SK-N-SH (cell line): ENCODE measurements at regions not wholly inside any gene's neighbourhood (a gene's known extent, or its start where the extent isn't known, plus 50 kb on each side); places are given as distances from the start of the nearest gene placed in this dataset.

Experiments used
- CTCF ChIA-PET: fragments of 300-600, 350-600 bp; formaldehyde crosslinking; extraction: SDS; loops from one replicate; lab custom pipeline; 2021; lab: Yijun Ruan, JAX
- POLR2A ChIA-PET: fragments of 350-600 bp; sonication (Branson Sonifier 250); formaldehyde crosslinking; extraction: SDS; loops from one replicate; lab custom pipeline; 2020; ENCODE audit warnings: antibody characterized with exemption, inconsistent platforms; lab: Yijun Ruan, JAX
- DNase-seq: peaks from one replicate; pipeline ENCODE4 v3.0.0; 2012
- H2AFZ ChIP-seq: fragments of 200-600 bp; sonication (generic); 2 replicates; pipeline ENCODE4 v1.8.1; 2016; ENCODE audit warnings: antibody characterized with exemption, mild to moderate bottlenecking, low read depth
- H3F3A ChIP-seq: fragments of 200-600 bp; sonication (generic); replicated peaks from 2 replicates; pipeline ENCODE3; 2016; ENCODE audit warnings: antibody characterized with exemption, mild to moderate bottlenecking; ENCODE audit not compliant: insufficient read depth
- H3K27ac ChIP-seq, 2 experiments: fragments of 200-500 bp in 1 of 2; fragments of 200-600 bp in 1 of 2; sonication (Bioruptor generic) in 1 of 2; sonication (generic), shearing (Covaris generic) in 1 of 2; 2 replicates each; pipeline versions ENCODE4 v1.5.1 to v1.6.1; 2014 to 2016; ENCODE audit warnings: low read depth in 2 of 2, inconsistent platforms in 1 of 2, low read length in 1 of 2, mild to moderate bottlenecking in 1 of 2, mixed read lengths in 1 of 2
- H3K27me3 ChIP-seq: fragments of 200-600 bp; sonication (generic), shearing (Covaris generic); 2 replicates; pipeline ENCODE4 v1.6.1; 2016; ENCODE audit warnings: mixed run types; ENCODE audit not compliant: insufficient read depth
- H3K36me3 ChIP-seq, 2 experiments: fragments of 200-500 bp in 1 of 2; fragments of 200-600 bp in 1 of 2; sonication (Bioruptor generic) in 1 of 2; sonication (generic) in 1 of 2; replicated peaks in 1 of 2; 2 replicates each; pipeline versions ENCODE3 to v1.5.1; 2014 to 2016; ENCODE audit warnings: low read length in 1 of 2, mild to moderate bottlenecking in 1 of 2; ENCODE audit not compliant: insufficient read depth in 2 of 2, control insufficient read depth in 1 of 2
- H3K4me1 ChIP-seq, 2 experiments: fragments of 200-500 bp in 1 of 2; fragments of 200-600 bp in 1 of 2; sonication (Bioruptor generic) in 1 of 2; sonication (generic), shearing (Covaris generic) in 1 of 2; 2 replicates each; pipeline versions ENCODE4 v1.5.1 to v1.6.1; 2014 to 2016; ENCODE audit warnings: low read depth in 1 of 2, low read length in 1 of 2, mixed run types in 1 of 2; ENCODE audit not compliant: insufficient read depth in 2 of 2, control insufficient read depth in 1 of 2
- H3K4me2 ChIP-seq: fragments of 200-600 bp; sonication (generic), shearing (Covaris generic); 2 replicates; pipeline ENCODE4 v1.6.1; 2017; ENCODE audit warnings: mixed run types
- H3K4me3 ChIP-seq, 2 experiments: fragments of 200-500 bp in 1 of 2; fragments of 200-600 bp in 1 of 2; sonication (Bioruptor generic) in 1 of 2; sonication (generic), shearing (Covaris generic) in 1 of 2; 2 replicates each; pipeline versions ENCODE4 v1.5.1 to v1.8.1; 2014 to 2016; ENCODE audit warnings: low read depth in 2 of 2, inconsistent platforms in 1 of 2, low read length in 1 of 2, mild to moderate bottlenecking in 1 of 2, mixed read lengths in 1 of 2, moderate library complexity in 1 of 2
- H3K79me2 ChIP-seq: fragments of 200-600 bp; sonication (generic); 2 replicates; pipeline ENCODE4 v1.8.1; 2017; ENCODE audit warnings: mild to moderate bottlenecking; ENCODE audit not compliant: insufficient read depth
- H3K9ac ChIP-seq: fragments of 200-600 bp; sonication (generic); 2 replicates; pipeline ENCODE4 v1.6.1; 2017; ENCODE audit warnings: mixed run types
- H3K9me2 ChIP-seq: fragments of 200-600 bp; sonication (generic); 2 replicates; pipeline ENCODE4 v1.6.1; 2017; ENCODE audit warnings: mixed run types
- H3K9me3 ChIP-seq: fragments of 200-600 bp; sonication (generic); 2 replicates; pipeline ENCODE4 v1.6.1; 2017; ENCODE audit warnings: mixed run types, mild to moderate bottlenecking, moderate library complexity
- H4K20me1 ChIP-seq: fragments of 200-600 bp; sonication (generic); 2 replicates; pipeline ENCODE4 v1.6.1; 2017; ENCODE audit warnings: mild to moderate bottlenecking, mixed run types; ENCODE audit not compliant: insufficient read depth
- CHD2 ChIP-seq: fragments of 150-350 bp; IDR thresholded peaks from 2 replicates; pipeline ENCODE4 v1.6.1; 2018; ENCODE audit warnings: low read length; ENCODE audit not compliant: partially characterized antibody
- ELF1 ChIP-seq: IDR thresholded peaks from 2 replicates; pipeline ENCODE4 v1.4.0; 2012
- EP300 ChIP-seq, 2 experiments: IDR thresholded peaks; 2 replicates each; pipeline versions ENCODE4 v1.4.0 to v1.6.1; 2012; ENCODE audit warnings: borderline replicate concordance in 1 of 2, low read depth in 1 of 2, low read length in 1 of 2
- EZH2phosphoT487 ChIP-seq: fragments of 200-600 bp; sonication (generic); IDR thresholded peaks from 2 replicates; pipeline ENCODE4 v1.6.1; 2017; ENCODE audit warnings: low read depth, mixed run types, mild to moderate bottlenecking, antibody characterized with exemption, moderate library complexity, borderline replicate concordance
- FOSL2 ChIP-seq: IDR thresholded peaks from 2 replicates; pipeline ENCODE4 v1.4.0; 2012; ENCODE audit warnings: low read depth, mild to moderate bottlenecking, moderate library complexity, borderline replicate concordance
- FOXJ3 ChIP-seq: sonication (generic); formaldehyde crosslinking; IDR thresholded peaks from 2 replicates; pipeline ENCODE4 v1.5.1; 2020; ENCODE audit warnings: mild to moderate bottlenecking, missing genetic modification reagents
- FOXM1 ChIP-seq: IDR thresholded peaks from 2 replicates; pipeline ENCODE4 v1.4.0; 2012; ENCODE audit warnings: low read depth, mild to moderate bottlenecking
- GABPA ChIP-seq: IDR thresholded peaks from 2 replicates; pipeline ENCODE4 v1.4.0; 2012; ENCODE audit warnings: low read depth, mild to moderate bottlenecking
- GATA2 ChIP-seq: sonication (generic); formaldehyde crosslinking; IDR thresholded peaks from 2 replicates; pipeline ENCODE4 v1.5.0; 2020; ENCODE audit warnings: mild to moderate bottlenecking, missing genetic modification reagents
- JUND ChIP-seq: IDR thresholded peaks from 2 replicates; pipeline ENCODE4 v1.4.0; 2012
- MEF2A ChIP-seq: IDR thresholded peaks from 2 replicates; pipeline ENCODE4 v1.4.0; 2012; ENCODE audit warnings: low read depth, borderline replicate concordance
- MXI1 ChIP-seq: IDR thresholded peaks from 2 replicates; pipeline ENCODE4 v1.6.1; 2012; ENCODE audit warnings: mild to moderate bottlenecking, low read depth, low read length, improper control_type of control experiment
- NRF1 ChIP-seq: IDR thresholded peaks from 2 replicates; pipeline ENCODE4 v1.6.1; 2012; ENCODE audit warnings: low read depth, mild to moderate bottlenecking, low read length
- POLR2AphosphoS5 ChIP-seq: IDR thresholded peaks from 2 replicates; pipeline ENCODE4 v1.6.1; 2012; ENCODE audit warnings: low read depth, low read length
- RFX5 ChIP-seq: IDR thresholded peaks from 2 replicates; pipeline ENCODE4 v1.6.1; 2012; ENCODE audit warnings: mild to moderate bottlenecking, improper control_type of control experiment, low read length
- TAF1 ChIP-seq: IDR thresholded peaks from 2 replicates; pipeline ENCODE4 v1.6.1; 2012; ENCODE audit warnings: low read depth, mild to moderate bottlenecking, low read length, moderate library complexity, borderline replicate concordance
- TCF12 ChIP-seq: IDR thresholded peaks from 2 replicates; pipeline ENCODE4 v1.4.0; 2012
- YY1 ChIP-seq: IDR thresholded peaks from 2 replicates; pipeline ENCODE4 v1.4.0; 2012; ENCODE audit warnings: low read depth, mild to moderate bottlenecking
- WGBS: methylation state at CpG from one replicate; pipeline ENCODE4 v1.1.6; 2017; ENCODE audit warnings: low lambda C conversion rate; 5-methylcytosine and 5-hydroxymethylcytosine counted together
- TF ChIP-seq, protein P1 (sequence below): IDR thresholded peaks from 2 replicates; pipeline ENCODE4; 2012
- TF ChIP-seq, protein P2 (sequence below): fragments of 150-350 bp; IDR thresholded peaks from 2 replicates; pipeline ENCODE4 v1.6.1; 2017; ENCODE audit warnings: antibody characterized with exemption, low read length, low read depth, borderline replicate concordance
- TF ChIP-seq, protein P3 (sequence below): IDR thresholded peaks from 2 replicates; pipeline ENCODE4 v1.6.1; 2012; ENCODE audit warnings: mild to moderate bottlenecking, low read depth, low read length, moderate library complexity
- TF ChIP-seq, protein P4 (sequence below): IDR thresholded peaks from 2 replicates; pipeline ENCODE4 v1.4.0; 2012; ENCODE audit warnings: low read depth, borderline replicate concordance

DNA sequence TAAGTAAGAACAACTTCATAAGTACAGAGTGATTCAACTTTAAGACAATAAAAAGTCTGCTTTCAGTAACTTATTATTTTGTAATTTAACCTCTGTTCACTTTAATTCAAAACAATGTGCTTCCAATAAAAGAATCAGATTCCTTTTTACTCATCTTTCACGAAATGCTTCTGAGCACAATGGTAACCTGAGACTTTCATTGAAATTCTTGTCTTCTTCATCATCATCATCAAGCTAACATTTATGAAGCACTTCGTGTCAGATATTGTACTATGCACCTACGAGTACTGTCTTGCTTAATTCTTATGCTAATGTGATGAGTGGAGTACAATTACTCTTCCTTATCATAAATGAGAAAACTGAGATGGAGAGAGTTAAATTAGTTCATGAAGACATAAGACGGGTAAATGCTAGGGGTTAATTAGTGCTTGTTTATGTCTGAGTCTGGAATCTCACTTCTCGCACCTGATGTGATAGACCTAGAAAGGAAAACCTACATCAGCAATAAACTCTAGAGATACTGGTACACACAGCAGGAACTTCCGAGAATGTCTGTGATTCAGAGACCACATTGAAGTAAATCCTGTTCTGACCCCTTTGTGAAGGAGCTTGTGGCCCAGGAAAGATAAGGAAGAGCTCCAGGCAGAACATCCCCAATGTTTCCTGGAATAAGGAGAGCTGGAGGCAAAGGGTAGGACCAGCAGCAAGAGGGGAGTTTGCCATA is 227.6 kb upstream of the ETAA1 start:
- ChIA-PET CTCF (no interaction called here), POLR2A (no interaction called here)
- no peak overlapping the region for H3K27ac ChIP-seq
- H3K4me3 ChIP-seq = no peak overlapping the region
- no peak overlapping the region for H3K9ac ChIP-seq
- H2AFZ ChIP-seq = no peak overlapping the region
- no peaks in the 10 kb centered on the region for H3K36me3 ChIP-seq
- WGBS = 54% methylated on average over 6 of the region's 6 CpGs
- no peaks in the 10 kb centered on the region for H3K9me2 ChIP-seq
- H3K4me1 ChIP-seq = no peaks in the 10 kb centered on the region
- H3F3A ChIP-seq = no peaks in the 10 kb centered on the region
- no peak for DNase-seq
- H3K79me2 ChIP-seq = no peaks in the 10 kb centered on the region
- H3K27me3 ChIP-seq = no peaks in the 10 kb centered on the region
- no peak overlapping the region for H3K4me2 ChIP-seq
- TF ChIP-seq MXI1 (no peak), FOXM1 (no peak), FOSL2 (peak; percentile 43; the same call in 1 of the 2 replicates), GABPA (no peak), JUND (peak; percentile 40; the same call in 1 of the 2 replicates), TCF12 (peak; percentile 42; the same call in 1 of the 2 replicates), FOXJ3 (CRISPR knock-in tag) (no peak)
- TF ChIP-seq, protein P1, sequence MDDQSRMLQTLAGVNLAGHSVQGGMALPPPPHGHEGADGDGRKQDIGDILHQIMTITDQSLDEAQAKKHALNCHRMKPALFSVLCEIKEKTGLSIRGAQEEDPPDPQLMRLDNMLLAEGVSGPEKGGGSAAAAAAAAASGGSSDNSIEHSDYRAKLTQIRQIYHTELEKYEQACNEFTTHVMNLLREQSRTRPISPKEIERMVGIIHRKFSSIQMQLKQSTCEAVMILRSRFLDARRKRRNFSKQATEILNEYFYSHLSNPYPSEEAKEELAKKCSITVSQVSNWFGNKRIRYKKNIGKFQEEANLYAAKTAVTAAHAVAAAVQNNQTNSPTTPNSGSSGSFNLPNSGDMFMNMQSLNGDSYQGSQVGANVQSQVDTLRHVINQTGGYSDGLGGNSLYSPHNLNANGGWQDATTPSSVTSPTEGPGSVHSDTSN = peak; percentile 9; the same call in 1 of the 2 replicates
- H3K9me3 ChIP-seq = no peaks in the 10 kb centered on the region
- H4K20me1 ChIP-seq = no peaks in the 10 kb centered on the region

DNA sequence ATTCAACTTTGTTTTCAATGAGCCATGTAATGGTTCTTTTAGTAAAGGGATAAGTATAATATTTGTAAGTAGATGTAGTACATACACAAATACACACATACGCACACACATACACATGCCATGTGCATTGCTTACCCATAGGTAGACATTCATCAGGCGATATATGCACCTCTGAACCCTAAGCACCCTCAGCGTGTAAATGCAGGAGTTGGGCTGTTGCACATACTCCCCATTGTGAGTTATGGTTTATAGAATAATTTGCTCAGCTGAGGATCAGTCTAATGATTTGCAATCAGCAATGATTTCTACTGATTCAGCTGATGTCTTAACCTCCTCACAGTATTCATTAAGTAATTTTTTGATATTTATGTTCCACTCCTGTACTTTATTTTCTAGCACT is 217.6 kb upstream of the ETAA1 start:
- WGBS = 81% methylated on average over 3 of the region's 3 CpGs
- CTCF ChIA-PET = interaction anchor here (1.4 kb wide), 1 partner anchor 36 kb away, joined by 4 read pairs; no protein-coding TSS in a partner anchor
- no peak overlapping the region for H3K27ac ChIP-seq
- TF ChIP-seq CHD2 (no peak), JUND (no peak), EZH2phosphoT487 (no peak), ELF1 (no peak), RFX5 (no peak), GABPA (no peak), EP300 (IDR thresholded peaks at IDR 0.05; ENCODE audit: borderline replicate concordance in 1 of 2, low read depth in 1 of 2, low read length in 1 of 2) (no peak), TAF1 (no peak), MEF2A (no peak), YY1 (no peak), POLR2AphosphoS5 (no peak), NRF1 (no peak), GATA2 (no peak)
- TF ChIP-seq, protein P2, sequence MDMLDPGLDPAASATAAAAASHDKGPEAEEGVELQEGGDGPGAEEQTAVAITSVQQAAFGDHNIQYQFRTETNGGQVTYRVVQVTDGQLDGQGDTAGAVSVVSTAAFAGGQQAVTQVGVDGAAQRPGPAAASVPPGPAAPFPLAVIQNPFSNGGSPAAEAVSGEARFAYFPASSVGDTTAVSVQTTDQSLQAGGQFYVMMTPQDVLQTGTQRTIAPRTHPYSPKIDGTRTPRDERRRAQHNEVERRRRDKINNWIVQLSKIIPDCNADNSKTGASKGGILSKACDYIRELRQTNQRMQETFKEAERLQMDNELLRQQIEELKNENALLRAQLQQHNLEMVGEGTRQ = no peak
- TF ChIP-seq, protein P3, sequence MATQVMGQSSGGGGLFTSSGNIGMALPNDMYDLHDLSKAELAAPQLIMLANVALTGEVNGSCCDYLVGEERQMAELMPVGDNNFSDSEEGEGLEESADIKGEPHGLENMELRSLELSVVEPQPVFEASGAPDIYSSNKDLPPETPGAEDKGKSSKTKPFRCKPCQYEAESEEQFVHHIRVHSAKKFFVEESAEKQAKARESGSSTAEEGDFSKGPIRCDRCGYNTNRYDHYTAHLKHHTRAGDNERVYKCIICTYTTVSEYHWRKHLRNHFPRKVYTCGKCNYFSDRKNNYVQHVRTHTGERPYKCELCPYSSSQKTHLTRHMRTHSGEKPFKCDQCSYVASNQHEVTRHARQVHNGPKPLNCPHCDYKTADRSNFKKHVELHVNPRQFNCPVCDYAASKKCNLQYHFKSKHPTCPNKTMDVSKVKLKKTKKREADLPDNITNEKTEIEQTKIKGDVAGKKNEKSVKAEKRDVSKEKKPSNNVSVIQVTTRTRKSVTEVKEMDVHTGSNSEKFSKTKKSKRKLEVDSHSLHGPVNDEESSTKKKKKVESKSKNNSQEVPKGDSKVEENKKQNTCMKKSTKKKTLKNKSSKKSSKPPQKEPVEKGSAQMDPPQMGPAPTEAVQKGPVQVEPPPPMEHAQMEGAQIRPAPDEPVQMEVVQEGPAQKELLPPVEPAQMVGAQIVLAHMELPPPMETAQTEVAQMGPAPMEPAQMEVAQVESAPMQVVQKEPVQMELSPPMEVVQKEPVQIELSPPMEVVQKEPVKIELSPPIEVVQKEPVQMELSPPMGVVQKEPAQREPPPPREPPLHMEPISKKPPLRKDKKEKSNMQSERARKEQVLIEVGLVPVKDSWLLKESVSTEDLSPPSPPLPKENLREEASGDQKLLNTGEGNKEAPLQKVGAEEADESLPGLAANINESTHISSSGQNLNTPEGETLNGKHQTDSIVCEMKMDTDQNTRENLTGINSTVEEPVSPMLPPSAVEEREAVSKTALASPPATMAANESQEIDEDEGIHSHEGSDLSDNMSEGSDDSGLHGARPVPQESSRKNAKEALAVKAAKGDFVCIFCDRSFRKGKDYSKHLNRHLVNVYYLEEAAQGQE = no peak
- TF ChIP-seq, protein P4, sequence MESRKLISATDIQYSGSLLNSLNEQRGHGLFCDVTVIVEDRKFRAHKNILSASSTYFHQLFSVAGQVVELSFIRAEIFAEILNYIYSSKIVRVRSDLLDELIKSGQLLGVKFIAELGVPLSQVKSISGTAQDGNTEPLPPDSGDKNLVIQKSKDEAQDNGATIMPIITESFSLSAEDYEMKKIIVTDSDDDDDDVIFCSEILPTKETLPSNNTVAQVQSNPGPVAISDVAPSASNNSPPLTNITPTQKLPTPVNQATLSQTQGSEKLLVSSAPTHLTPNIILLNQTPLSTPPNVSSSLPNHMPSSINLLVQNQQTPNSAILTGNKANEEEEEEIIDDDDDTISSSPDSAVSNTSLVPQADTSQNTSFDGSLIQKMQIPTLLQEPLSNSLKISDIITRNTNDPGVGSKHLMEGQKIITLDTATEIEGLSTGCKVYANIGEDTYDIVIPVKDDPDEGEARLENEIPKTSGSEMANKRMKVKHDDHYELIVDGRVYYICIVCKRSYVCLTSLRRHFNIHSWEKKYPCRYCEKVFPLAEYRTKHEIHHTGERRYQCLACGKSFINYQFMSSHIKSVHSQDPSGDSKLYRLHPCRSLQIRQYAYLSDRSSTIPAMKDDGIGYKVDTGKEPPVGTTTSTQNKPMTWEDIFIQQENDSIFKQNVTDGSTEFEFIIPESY = no peak

More for the DNA sequence above, 217.6 kb upstream of the ETAA1 start:
- Histone ChIP-seq H3K9me2 (no peaks in the 10 kb centered on the region), H3K9me3 (no peaks in the 10 kb centered on the region), H3K9ac (no peak overlapping the region), H3K4me3 (no peak overlapping the region), H4K20me1 (no peaks in the 10 kb centered on the region), H3K4me2 (no peak overlapping the region), H3K36me3 (no peaks in the 10 kb centered on the region), H2AFZ (no peak overlapping the region), H3K4me1 (no peaks in the 10 kb centered on the region), H3K79me2 (no peaks in the 10 kb centered on the region), H3F3A (no peaks in the 10 kb centered on the region), H3K27me3 (no peaks in the 10 kb centered on the region)
- POLR2A ChIA-PET = no interaction called here
- no peak for DNase-seq
